Activated naive CD8-positive, alpha-beta T cell treated with anti-CD3 and anti-CD28 coated beads, Interleukin-2, amount 10 ng/mL, durations not matched to agents 7 days and 5 days (primary cell): ENCODE measurements at regions not wholly inside any gene's neighbourhood (a gene's known extent, or its start where the extent isn't known, plus 50 kb on each side); places are given as distances from the start of the nearest gene placed in this dataset.

ENCODE experiments used
- ATAC-seq: fragments of 150-1000 bp; cut with Tn5 transposase; one replicate; pipeline ENCODE4 v1.10.0; 2021; ENCODE audit warnings: low read depth, moderate library complexity
- POLR2A ChIA-PET: fragments of 350-600 bp; sonication (Branson Sonifier 250); formaldehyde crosslinking; loops from one replicate; lab custom pipeline; 2021; ENCODE audit warnings: antibody characterized with exemption; lab: Charles Lee
- DNase-seq: peaks from one replicate; pipeline ENCODE4 v3.0.0; 2021
- H3K27ac Mint-ChIP-seq: one replicate; pipeline ENCODE4 v1.8.0; 2022; ENCODE audit warnings: mild to moderate bottlenecking, mixed read lengths
- H3K27me3 Mint-ChIP-seq: one replicate; pipeline ENCODE4 v1.8.0; 2022; ENCODE audit warnings: mild to moderate bottlenecking, moderate library complexity, mixed read lengths
- H3K36me3 Mint-ChIP-seq: one replicate; pipeline ENCODE4 v1.8.0; 2021; ENCODE audit warnings: mild to moderate bottlenecking, mixed read lengths
- H3K4me1 Mint-ChIP-seq: one replicate; pipeline ENCODE4 v1.8.0; 2021; ENCODE audit warnings: mixed read lengths
- H3K4me3 Mint-ChIP-seq: one replicate; pipeline ENCODE4 v1.8.0; 2022; ENCODE audit warnings: mild to moderate bottlenecking, moderate library complexity, mixed read lengths
- H3K9me3 Mint-ChIP-seq: one replicate; pipeline ENCODE4 v1.8.0; 2021; ENCODE audit warnings: mixed read lengths

GRCh38 chr5:15447209-15447608 is 52.8 kb upstream of the FBXL7 start:
- Mint-ChIP-seq H3K27ac (no peak overlapping the region), H3K27me3 (no peaks in the 10 kb centered on the region)

GRCh38 chr5:15446552-15446951 is 53.4 kb upstream of the FBXL7 start:
- peaks cover 9% of the 10 kb centered on the region for H3K9me3 Mint-ChIP-seq
- POLR2A ChIA-PET = no interaction called here
- H3K27me3 Mint-ChIP-seq = no peaks in the 10 kb centered on the region
- DNase-seq = no peak
- no peak overlapping the region for H3K4me3 Mint-ChIP-seq
- no peaks in the 10 kb centered on the region for H3K4me1 Mint-ChIP-seq
- no peak for ATAC-seq
- no peak overlapping the region for H3K27ac Mint-ChIP-seq
- H3K36me3 Mint-ChIP-seq = no peaks in the 10 kb centered on the region

More at GRCh38 chr5:15447209-15447608, 52.8 kb upstream of the FBXL7 start:
- no peak for DNase-seq
- Mint-ChIP-seq H3K36me3 (no peaks in the 10 kb centered on the region), H3K9me3 (peaks cover 9% of the 10 kb centered on the region), H3K4me3 (no peak overlapping the region), H3K4me1 (no peaks in the 10 kb centered on the region)
- ATAC-seq = no peak
- POLR2A ChIA-PET = no interaction called here

- no peaks in the 10 kb centered on the region for H3K4me1 Mint-ChIP-seq
- no peak overlapping the region for H3K27ac Mint-ChIP-seq
- no peak overlapping the region for H3K4me3 Mint-ChIP-seq
- H3K9me3 Mint-ChIP-seq = peaks cover 5% of the 10 kb centered on the region
- no peaks in the 10 kb centered on the region for H3K36me3 Mint-ChIP-seq
- POLR2A ChIA-PET = no interaction called here
- ATAC-seq = no peak
- no peaks in the 10 kb centered on the region for H3K27me3 Mint-ChIP-seq
- DNase-seq = no peak
Observed at GRCh38 chr5:15442193-15442570, 57.8 kb upstream of the FBXL7 start.

DNA sequence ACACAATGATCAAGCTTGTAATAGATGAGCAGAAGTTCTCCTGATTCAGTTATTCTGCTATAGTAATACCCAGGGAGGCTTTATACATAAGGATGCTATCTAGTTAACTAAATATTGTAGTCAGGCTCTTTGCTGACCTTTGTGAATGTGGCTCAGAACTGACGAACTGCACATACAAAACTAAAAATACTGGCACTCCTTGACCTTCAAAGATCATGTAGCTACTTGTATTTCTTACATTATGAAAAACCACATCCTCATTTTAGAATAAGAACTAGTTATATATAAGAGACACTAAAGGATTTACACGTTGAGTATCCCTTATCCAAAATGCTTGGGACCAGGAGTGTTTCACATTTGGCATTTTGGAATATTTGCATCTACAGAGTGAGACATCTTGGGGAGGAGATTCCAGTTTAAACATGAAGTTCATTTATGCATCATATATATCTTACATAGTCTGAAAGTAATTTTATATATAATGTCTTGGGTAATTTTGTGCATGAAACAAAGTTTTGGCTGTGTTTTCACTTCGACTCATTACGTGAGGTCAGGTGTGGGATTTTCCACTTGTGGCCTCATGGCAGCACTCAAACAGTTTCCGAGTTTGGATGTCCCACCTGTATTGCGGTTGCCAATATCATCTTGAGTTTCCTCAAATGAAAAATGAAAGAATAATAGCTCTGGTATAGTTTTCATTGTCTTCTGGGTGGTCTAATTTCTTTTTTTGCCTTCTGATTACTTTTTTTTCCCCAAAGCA is 58.4 kb upstream of the FBXL7 start:
- Mint-ChIP-seq H3K27ac (no peak overlapping the region), H3K27me3 (no peaks in the 10 kb centered on the region), H3K4me1 (no peaks in the 10 kb centered on the region), H3K36me3 (no peaks in the 10 kb centered on the region), H3K4me3 (no peak overlapping the region), H3K9me3 (peaks cover 5% of the 10 kb centered on the region)
- ATAC-seq (no peak), DNase-seq (no peak)
- POLR2A ChIA-PET = no interaction called here

GRCh38 chr5:15440434-15440833 is 59.5 kb upstream of the FBXL7 start:
- Mint-ChIP-seq H3K9me3 (peaks cover 5% of the 10 kb centered on the region), H3K27ac (no peak overlapping the region), H3K4me3 (no peak overlapping the region), H3K27me3 (no peaks in the 10 kb centered on the region), H3K36me3 (no peaks in the 10 kb centered on the region), H3K4me1 (no peaks in the 10 kb centered on the region)
- ATAC-seq (no peak), DNase-seq (no peak)
- POLR2A ChIA-PET = no interaction called here

DNA sequence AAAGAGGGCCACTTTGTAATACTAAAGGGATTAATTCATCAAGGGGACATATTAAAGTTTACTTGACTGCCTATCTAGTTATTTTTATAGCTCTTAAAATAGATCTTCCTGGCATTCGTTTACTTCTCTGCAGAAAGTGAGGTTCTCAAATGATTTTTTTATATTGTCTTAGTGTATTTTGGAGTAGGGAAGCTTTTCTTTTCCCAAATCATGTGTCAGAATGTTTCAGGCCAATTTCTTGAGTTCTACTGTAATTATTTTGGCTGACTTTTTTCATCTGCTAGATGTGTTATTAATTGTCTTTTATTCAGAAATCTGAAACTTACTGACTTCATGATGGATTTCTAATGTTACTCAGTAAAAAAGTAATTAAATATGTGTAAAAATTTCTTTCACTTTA is 60.2 kb upstream of the FBXL7 start:
- ATAC-seq = no peak
- H3K27me3 Mint-ChIP-seq = no peaks in the 10 kb centered on the region
- no peak for DNase-seq
- no peak overlapping the region for H3K27ac Mint-ChIP-seq
- H3K4me1 Mint-ChIP-seq = no peaks in the 10 kb centered on the region
- POLR2A ChIA-PET = no interaction called here
- no peaks in the 10 kb centered on the region for H3K36me3 Mint-ChIP-seq
- H3K4me3 Mint-ChIP-seq = no peak overlapping the region
- H3K9me3 Mint-ChIP-seq = peaks cover 5% of the 10 kb centered on the region

DNA sequence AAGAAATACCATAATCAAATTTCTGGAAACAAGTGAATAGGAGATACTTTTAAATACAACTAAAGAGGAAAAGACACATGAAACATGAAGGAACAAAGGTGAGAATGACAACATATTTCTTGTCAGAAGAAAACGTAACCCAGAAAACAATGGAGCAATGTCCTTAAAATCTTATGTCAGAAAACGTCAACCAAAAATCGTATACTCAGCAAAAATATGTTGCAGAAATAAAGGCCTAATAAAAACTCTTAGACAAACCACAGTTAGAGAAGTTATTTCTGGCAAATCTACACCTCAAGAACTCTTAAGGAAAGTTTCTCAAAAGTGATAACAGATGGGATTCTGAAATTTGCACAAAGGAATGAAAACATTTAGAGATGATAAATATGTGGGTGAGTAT is 66.3 kb upstream of the FBXL7 start:
- H3K27ac Mint-ChIP-seq = no peak overlapping the region
- H3K36me3 Mint-ChIP-seq = no peaks in the 10 kb centered on the region
- POLR2A ChIA-PET = no interaction called here
- no peak overlapping the region for H3K4me3 Mint-ChIP-seq
- no peak for ATAC-seq
- H3K4me1 Mint-ChIP-seq = no peaks in the 10 kb centered on the region
- H3K27me3 Mint-ChIP-seq = no peaks in the 10 kb centered on the region
- no peaks in the 10 kb centered on the region for H3K9me3 Mint-ChIP-seq
- no peak for DNase-seq

GRCh38 chr5:15431923-15432322 is 68.1 kb upstream of the FBXL7 start:
- Mint-ChIP-seq H3K27me3 (no peaks in the 10 kb centered on the region), H3K4me1 (no peaks in the 10 kb centered on the region), H3K9me3 (no peaks in the 10 kb centered on the region), H3K36me3 (no peaks in the 10 kb centered on the region), H3K27ac (no peak overlapping the region), H3K4me3 (no peak overlapping the region)
- no peak for DNase-seq
- no peak for ATAC-seq
- POLR2A ChIA-PET = no interaction called here

DNA sequence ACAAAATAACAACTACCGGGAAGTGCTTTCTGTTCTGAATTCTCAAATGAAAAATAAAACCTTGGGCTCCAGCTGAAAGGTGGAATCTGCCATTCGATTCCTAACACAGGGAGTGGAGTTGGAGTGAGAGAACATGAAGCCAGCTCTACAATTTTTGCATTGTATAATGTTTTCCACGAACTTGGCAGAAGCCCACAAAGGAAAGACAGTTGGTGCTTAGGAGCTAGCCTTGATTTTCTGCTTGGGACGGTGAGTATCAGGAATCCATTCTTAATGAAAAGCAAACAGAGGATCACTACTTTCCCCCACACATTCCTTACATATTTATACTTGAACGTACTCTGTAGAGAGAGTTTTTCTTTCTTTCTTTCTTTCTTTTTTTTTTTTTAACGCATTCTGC is 74.2 kb upstream of the FBXL7 start:
- POLR2A ChIA-PET = no interaction called here
- DNase-seq (no peak), ATAC-seq (no peak)
- H3K27me3 Mint-ChIP-seq = no peaks in the 10 kb centered on the region
- H3K4me3 Mint-ChIP-seq = no peak overlapping the region
- peaks cover 2% of the 10 kb centered on the region for H3K9me3 Mint-ChIP-seq
- H3K4me1 Mint-ChIP-seq = no peaks in the 10 kb centered on the region
- H3K36me3 Mint-ChIP-seq = no peaks in the 10 kb centered on the region
- no peak overlapping the region for H3K27ac Mint-ChIP-seq

DNA sequence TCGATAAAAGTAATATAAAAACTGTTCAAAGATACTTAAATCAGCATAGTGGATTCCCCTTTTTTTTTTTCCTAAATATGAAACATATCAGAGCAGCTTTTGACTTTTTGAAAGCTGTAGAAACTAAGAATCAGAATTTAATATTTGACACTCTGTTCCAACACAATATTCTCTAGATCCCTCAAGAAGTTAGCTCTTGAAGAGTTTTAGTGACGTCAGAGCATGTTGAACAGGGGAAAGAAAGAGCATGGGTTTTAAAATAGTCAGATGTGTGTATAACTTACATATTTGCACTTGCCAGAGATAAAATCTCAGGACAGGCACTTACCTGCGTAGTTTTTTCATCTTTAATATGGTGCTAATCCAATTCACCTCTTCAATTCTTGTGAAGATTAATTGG is 75.2 kb upstream of the FBXL7 start:
- H3K27ac Mint-ChIP-seq = no peak overlapping the region
- POLR2A ChIA-PET = no interaction called here
- H3K36me3 Mint-ChIP-seq = no peaks in the 10 kb centered on the region
- DNase-seq (no peak), ATAC-seq (no peak)
- no peaks in the 10 kb centered on the region for H3K27me3 Mint-ChIP-seq
- H3K4me3 Mint-ChIP-seq = no peak overlapping the region
- peaks cover 5% of the 10 kb centered on the region for H3K9me3 Mint-ChIP-seq
- H3K4me1 Mint-ChIP-seq = no peaks in the 10 kb centered on the region

GRCh38 chr5:15421921-15422412 is 78.0 kb upstream of the FBXL7 start:
- no peak overlapping the region for H3K4me3 Mint-ChIP-seq
- POLR2A ChIA-PET = no interaction called here
- H3K27ac Mint-ChIP-seq = no peak overlapping the region

GRCh38 chr5:15421381-15421780 is 78.6 kb upstream of the FBXL7 start:
- no peaks in the 10 kb centered on the region for H3K27me3 Mint-ChIP-seq
- no peaks in the 10 kb centered on the region for H3K36me3 Mint-ChIP-seq

More at GRCh38 chr5:15421921-15422412, 78.0 kb upstream of the FBXL7 start:
- no peaks in the 10 kb centered on the region for H3K4me1 Mint-ChIP-seq
- peaks cover 9% of the 10 kb centered on the region for H3K9me3 Mint-ChIP-seq
- DNase-seq (no peak), ATAC-seq (no peak)
- H3K27me3 Mint-ChIP-seq = no peaks in the 10 kb centered on the region
- no peaks in the 10 kb centered on the region for H3K36me3 Mint-ChIP-seq

GRCh38 chr5:15420201-15420600 is 79.8 kb upstream of the FBXL7 start:
- no peak for DNase-seq
- H3K4me3 Mint-ChIP-seq = no peak overlapping the region
- no peaks in the 10 kb centered on the region for H3K4me1 Mint-ChIP-seq
- POLR2A ChIA-PET = no interaction called here
- ATAC-seq = no peak
- H3K27ac Mint-ChIP-seq = no peak overlapping the region
- H3K9me3 Mint-ChIP-seq = peaks cover 9% of the 10 kb centered on the region
- H3K27me3 Mint-ChIP-seq = no peaks in the 10 kb centered on the region
- no peaks in the 10 kb centered on the region for H3K36me3 Mint-ChIP-seq

More at GRCh38 chr5:15421381-15421780, 78.6 kb upstream of the FBXL7 start:
- DNase-seq = no peak
- POLR2A ChIA-PET = no interaction called here
- Mint-ChIP-seq H3K4me3 (no peak overlapping the region), H3K27ac (no peak overlapping the region), H3K9me3 (peaks cover 9% of the 10 kb centered on the region), H3K4me1 (no peaks in the 10 kb centered on the region)
- ATAC-seq = no peak

DNA sequence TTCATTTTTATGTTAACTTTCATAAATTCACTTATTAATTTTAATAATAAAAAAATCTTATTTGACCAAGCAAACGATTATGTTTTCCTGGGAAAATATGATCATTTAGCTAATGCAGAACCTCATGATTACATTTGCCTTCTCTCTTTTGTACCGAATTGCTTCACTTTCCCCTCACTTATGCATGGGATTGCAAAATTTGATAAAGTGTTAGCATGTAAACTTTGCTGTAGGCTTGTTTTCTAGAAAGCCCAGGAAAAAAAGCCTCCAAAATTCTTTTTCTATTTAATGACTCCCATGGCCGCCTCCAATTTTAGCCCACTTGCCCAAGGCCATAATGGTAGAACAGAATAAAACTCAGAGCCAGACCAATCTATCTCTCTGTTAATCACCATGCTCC is 82.8 kb upstream of the FBXL7 start:
- POLR2A ChIA-PET = no interaction called here

More for the DNA sequence above, 82.8 kb upstream of the FBXL7 start:
- Mint-ChIP-seq H3K4me3 (no peak overlapping the region), H3K27me3 (no peaks in the 10 kb centered on the region), H3K27ac (no peak overlapping the region), H3K9me3 (peaks cover 19% of the 10 kb centered on the region), H3K4me1 (no peaks in the 10 kb centered on the region), H3K36me3 (no peaks in the 10 kb centered on the region)
- no peak for DNase-seq
- no peak for ATAC-seq
